ENCODE measurements at regions not wholly inside any gene's neighbourhood (a gene's known extent, or its start where the extent isn't known, plus 50 kb on each side); places are given as distances from the start of the nearest gene placed in this dataset.

GRCh38 chr11:86869531-86869930 is 69.2 kb downstream of the PRSS23 start:
- ChIA-PET CTCF (no interaction called here), POLR2A (ENCODE audit: unreplicated experiment) (no interaction called here)
- H3F3A ChIP-seq (ENCODE audit: low read length, unreplicated experiment), result no peaks in the 10 kb centered on the region
- ATAC-seq (peak; percentile 27; the same call in 1 of the 2 replicates), DNase-seq (no peak)
- no peak for TF ChIP-seq EZH2 (IDR thresholded peaks at IDR 0.05; ENCODE audit: low read length, unreplicated experiment)
- no peak for TF ChIP-seq EZH2phosphoT487 (IDR thresholded peaks at IDR 0.05; ENCODE audit: borderline replicate concordance, low read length)
- no peak for TF ChIP-seq CTCF (conservative IDR thresholded peaks at IDR 0.05; ENCODE audit: low read depth, low read length)
- H3K4me1 ChIP-seq (ENCODE audit: insufficient read depth, low read length), result no peaks in the 10 kb centered on the region; the same call in 1 of the 2 replicates
- intact Hi-C loops (cut with micrococcal nuclease), result no loop called here
- no peak overlapping the region for H3K4me3 ChIP-seq (ENCODE audit: low read length)
- no TSS peak for BruUV-seq (replicated peaks)
- H4K20me1 ChIP-seq (ENCODE audit: low read length), result no peaks in the 10 kb centered on the region
- no peak overlapping the region for H2AFZ ChIP-seq (ENCODE audit: low read length)
- H3K4me2 ChIP-seq (ENCODE audit: low read length), result no peak overlapping the region
- no peaks in the 10 kb centered on the region for H3K27me3 ChIP-seq (ENCODE audit: low read length)
- H3K36me3 ChIP-seq (ENCODE audit: low read depth, low read length), result no peaks in the 10 kb centered on the region; the same call in 1 of the 2 replicates
- no peaks in the 10 kb centered on the region for H3K9me3 ChIP-seq (ENCODE audit: low read length)
- no peak overlapping the region for H3K9ac ChIP-seq (ENCODE audit: low read length)
- H3K27ac ChIP-seq (ENCODE audit: low read length), result no peak overlapping the region
- H3K9me2 ChIP-seq (replicated peaks; ENCODE audit: low read length), result no peaks in the 10 kb centered on the region
- H3K79me2 ChIP-seq (ENCODE audit: low read length), result no peaks in the 10 kb centered on the region

GRCh38 chr11:86869966-86870570 is 69.7 kb downstream of the PRSS23 start:
- ATAC-seq, result peak; percentile 80
- Histone ChIP-seq H4K20me1 (ENCODE audit: low read length) (no peaks in the 10 kb centered on the region), H3K9me2 (replicated peaks; ENCODE audit: low read length) (no peaks in the 10 kb centered on the region), H3K27me3 (ENCODE audit: low read length) (no peaks in the 10 kb centered on the region), H3K79me2 (ENCODE audit: low read length) (no peaks in the 10 kb centered on the region), H3K36me3 (ENCODE audit: low read depth, low read length) (no peaks in the 10 kb centered on the region; the same call in 1 of the 2 replicates), H3K4me1 (ENCODE audit: insufficient read depth, low read length) (no peaks in the 10 kb centered on the region; the same call in 1 of the 2 replicates), H3K4me2 (ENCODE audit: low read length) (no peak overlapping the region), H2AFZ (ENCODE audit: low read length) (peak overlapping the region; percentile 52), H3K9ac (ENCODE audit: low read length) (no peak overlapping the region), H3K9me3 (ENCODE audit: low read length) (no peaks in the 10 kb centered on the region), H3K27ac (ENCODE audit: low read length) (no peak overlapping the region), H3K4me3 (ENCODE audit: low read length) (no peak overlapping the region), H3F3A (ENCODE audit: low read length, unreplicated experiment) (no peaks in the 10 kb centered on the region)
- intact Hi-C loops (cut with micrococcal nuclease), result loop anchor here (1.0 to 5.0 kb wide), 2 partner anchors 49 to 422 kb away; no protein-coding TSS in a partner anchor
- ChIA-PET POLR2A (ENCODE audit: unreplicated experiment) (interaction anchor here (0.6 kb wide), 1 partner anchor 48 kb away, joined by 7 read pairs; no protein-coding TSS in a partner anchor), CTCF (interaction anchor here (0.7 to 0.8 kb wide), 2 partner anchors 48 to 418 kb away, joined by 3 read pairs; no protein-coding TSS in a partner anchor)
- TF ChIP-seq EZH2 (IDR thresholded peaks at IDR 0.05; ENCODE audit: low read length, unreplicated experiment), result no peak
- peak; percentile 76 for TF ChIP-seq CTCF (conservative IDR thresholded peaks at IDR 0.05; ENCODE audit: low read depth, low read length)
- TF ChIP-seq EZH2phosphoT487 (IDR thresholded peaks at IDR 0.05; ENCODE audit: borderline replicate concordance, low read length), result no peak
- DNase-seq, result peak; percentile 58
- no TSS peak for BruUV-seq (replicated peaks)

- CTCF ChIA-PET, result no interaction called here
- no peak overlapping the region for H3K27ac ChIP-seq (ENCODE audit: low read length)
- no peak overlapping the region for H2AFZ ChIP-seq (ENCODE audit: low read length)
- H3K4me3 ChIP-seq (ENCODE audit: low read length), result no peak overlapping the region
- no peaks in the 10 kb centered on the region for H3K9me2 ChIP-seq (replicated peaks; ENCODE audit: low read length)
- no peaks in the 10 kb centered on the region for H3K9me3 ChIP-seq (ENCODE audit: low read length)
- TF ChIP-seq CTCF (conservative IDR thresholded peaks at IDR 0.05; ENCODE audit: low read depth, low read length) (no peak), EZH2phosphoT487 (IDR thresholded peaks at IDR 0.05; ENCODE audit: borderline replicate concordance, low read length) (no peak), EZH2 (IDR thresholded peaks at IDR 0.05; ENCODE audit: low read length, unreplicated experiment) (no peak)
- DNase-seq, result no peak
- no TSS peak for BruUV-seq (replicated peaks)
- H3K4me1 ChIP-seq (ENCODE audit: insufficient read depth, low read length), result no peaks in the 10 kb centered on the region; the same call in 1 of the 2 replicates
- H4K20me1 ChIP-seq (ENCODE audit: low read length), result no peaks in the 10 kb centered on the region
- H3K9ac ChIP-seq (ENCODE audit: low read length), result no peak overlapping the region
- intact Hi-C loops (cut with micrococcal nuclease), result loop anchor here (5.0 kb wide), 1 partner anchor 419 kb away; no protein-coding TSS in a partner anchor
- no peak for ATAC-seq
- no peaks in the 10 kb centered on the region for H3K27me3 ChIP-seq (ENCODE audit: low read length)
- no peaks in the 10 kb centered on the region for H3K79me2 ChIP-seq (ENCODE audit: low read length)
- no peaks in the 10 kb centered on the region; the same call in 1 of the 2 replicates for H3K36me3 ChIP-seq (ENCODE audit: low read depth, low read length)
- H3F3A ChIP-seq (ENCODE audit: low read length, unreplicated experiment), result no peaks in the 10 kb centered on the region
- H3K4me2 ChIP-seq (ENCODE audit: low read length), result no peak overlapping the region
- POLR2A ChIA-PET (ENCODE audit: unreplicated experiment), result no interaction called here
Observed at GRCh38 chr11:86873573-86874083, 73.3 kb downstream of the PRSS23 start.
